ENCODE measurements at regions not wholly inside any gene's neighbourhood (a gene's known extent, or its start where the extent isn't known, plus 50 kb on each side); places are given as distances from the start of the nearest gene placed in this dataset. TPM values are rescaled to one million over a fixed set of nuclear protein-coding genes. Genes with fewer than 3 reads are reported as not detected.
"Not testable (repeated sequence)": the region's sequence is repeated elsewhere in the genome, so short reads cannot be mapped to it uniquely, and the experiment has no call there.

- ATAC-seq; intact Hi-C loops (cut with DNase I); DNase-seq (ENCODE audit: missing footprints): not testable (repeated sequence)
Measured at GRCh38 chr10:20370977-20371533, 526.1 kb downstream of the NEBL start.

- intact Hi-C loops (cut with DNase I) = no loop called here
- no peak for DNase-seq (ENCODE audit: missing footprints)
- ATAC-seq = no peak
Measured at GRCh38 chr10:20369863-20370736, 527.0 kb downstream of the NEBL start.

GRCh38 chr10:20363684-20364083 lies 533.4 kb downstream of the NEBL start:
- intact Hi-C loops (cut with DNase I) = no loop called here
- DNase-seq (ENCODE audit: missing footprints) (no peak), ATAC-seq (no peak)

GRCh38 chr10:20355915-20356314 lies 539.7 kb downstream of the PLXDC2 start:
- intact Hi-C loops (cut with DNase I) = no loop called here
- no peak for ATAC-seq
- no peak for DNase-seq (ENCODE audit: missing footprints)

- DNase-seq (ENCODE audit: missing footprints) = no peak
- no peak for ATAC-seq
- intact Hi-C loops (cut with DNase I) = no loop called here
Measured at GRCh38 chr10:20355011-20355410, 538.8 kb downstream of the PLXDC2 start.

GRCh38 chr10:20354166-20354565 lies 537.9 kb downstream of the PLXDC2 start:
- DNase-seq (ENCODE audit: missing footprints) (no peak), ATAC-seq (no peak)
- intact Hi-C loops (cut with DNase I) = no loop called here

GRCh38 chr10:20350509-20350908 lies 534.3 kb downstream of the PLXDC2 start:
- intact Hi-C loops (cut with DNase I) = no loop called here
- ATAC-seq (no peak), DNase-seq (ENCODE audit: missing footprints) (no peak)

GRCh38 chr10:20343036-20343435 lies 526.8 kb downstream of the PLXDC2 start:
- intact Hi-C loops (cut with DNase I) = no loop called here
- ATAC-seq (no peak), DNase-seq (ENCODE audit: missing footprints) (no peak)

Small RNAs in the stretch of these regions (microRNA-seq; reads per million reads assigned to microRNA genes)
- gene MIR4675 = not detected
